A549 (cell line): ENCODE measurements at regions not wholly inside any gene's neighbourhood (a gene's known extent, or its start where the extent isn't known, plus 50 kb on each side); places are given as distances from the start of the nearest gene placed in this dataset.

ENCODE experiments used
- CBX8 ChIP-seq: fragments of 200-600 bp; sonication (generic); IDR thresholded peaks from 2 replicates; pipeline ENCODE4 v1.6.1; 2016
- CEBPB ChIP-seq, 2 experiments: fragments of >200 bp in 1 of 2; sonication (Bioruptor Twin) in 1 of 2; formaldehyde crosslinking in 1 of 2; IDR thresholded peaks; 2 replicates each; pipeline ENCODE4 v1.6.1; 2012 to 2016
- CTCF ChIP-seq: fragments of >200 bp; sonication (Bioruptor Twin); formaldehyde crosslinking; IDR thresholded peaks from 3 replicates; pipeline ENCODE4 v1.5.1; 2016
- HEYL ChIP-seq: fragments of 250-450 bp; sonication (Bioruptor Pico); IDR thresholded peaks from 2 replicates; pipeline ENCODE4 v1.8.0; 2021; ENCODE audit warnings: mild to moderate bottlenecking, moderate library complexity
- HOXB5 ChIP-seq: fragments of 250-450 bp; sonication (Bioruptor Pico); IDR thresholded peaks from 2 replicates; pipeline ENCODE4 v1.5.0; 2020; ENCODE audit warnings: mild to moderate bottlenecking, moderate library complexity
- KDM1A ChIP-seq: fragments of 200-600 bp; sonication (generic); IDR thresholded peaks from 2 replicates; pipeline ENCODE4 v1.6.1; 2016; ENCODE audit warnings: low read depth, mild to moderate bottlenecking
- PBX3 ChIP-seq: IDR thresholded peaks from 2 replicates; pipeline ENCODE4 v1.6.1; 2012
- POLR2AphosphoS2 ChIP-seq: conservative IDR thresholded peaks from 2 replicates; pipeline ENCODE4 v1.6.1; 2012; ENCODE audit warnings: low read length, improper control_type of control experiment, inconsistent platforms

- TF ChIP-seq POLR2AphosphoS2: no peak
- no peak for TF ChIP-seq CEBPB (IDR thresholded peaks at IDR 0.05)
- TF ChIP-seq PBX3: no peak
- no peak for TF ChIP-seq KDM1A
- TF ChIP-seq CTCF: no peak
- no peak for TF ChIP-seq HOXB5 (CRISPR knock-in tag)
- no peak for TF ChIP-seq HEYL
- no peak for TF ChIP-seq CBX8
Measured at GRCh38 chr3:141814375-141814774, 51.2 kb downstream of the GRK7 start.
